ENCODE measurements at regions not wholly inside any gene's neighbourhood (a gene's known extent, or its start where the extent isn't known, plus 50 kb on each side); places are given as distances from the start of the nearest gene placed in this dataset.

DNA sequence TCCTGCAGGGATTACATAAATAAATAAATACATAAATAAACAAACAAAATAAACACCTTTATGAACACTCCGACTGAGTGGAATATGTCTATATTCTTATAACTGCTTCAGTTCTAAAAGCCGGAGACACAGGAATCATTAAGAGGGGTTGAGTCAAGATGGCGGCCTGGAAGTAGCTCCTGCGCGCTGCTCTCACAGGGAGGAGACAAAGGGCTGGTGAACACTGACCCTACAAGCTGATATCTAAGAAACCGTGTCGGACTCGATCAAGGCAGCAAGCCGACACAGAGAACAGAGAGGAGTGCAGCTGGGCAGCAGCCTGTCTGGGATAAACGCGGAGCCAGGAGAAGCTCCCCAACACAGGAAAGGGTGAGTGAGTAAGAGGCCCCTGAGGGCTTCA, 1098.6 kb upstream of the NCAM2 start:
- no peak for DNase-seq (ENCODE audit: low spot score)
- in situ Hi-C loops (cut with MboI; ENCODE audit: low sequenced_read_pairs, unreplicated experiment), result no loop called here

DNA sequence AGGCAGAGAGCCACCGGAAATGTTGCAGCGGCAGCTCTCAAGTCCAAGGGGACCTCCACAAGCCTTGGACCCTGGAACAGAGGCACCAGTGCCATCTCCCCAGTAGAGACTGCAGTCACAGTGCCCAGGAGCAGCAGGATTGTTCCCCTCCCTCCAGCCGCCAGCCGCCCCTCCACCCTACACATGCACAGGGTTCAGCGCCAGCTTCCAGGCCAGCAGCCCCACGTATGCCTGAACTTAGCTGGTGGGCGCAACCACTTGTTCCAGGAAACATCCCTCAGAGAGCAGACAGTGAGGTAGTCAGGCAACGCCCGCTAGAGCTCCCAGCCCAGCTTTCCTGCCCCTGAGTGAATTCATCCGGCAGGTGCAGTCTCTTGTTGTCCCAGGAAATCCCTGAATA, 1098.1 kb upstream of the NCAM2 start:
- in situ Hi-C loops (cut with MboI; ENCODE audit: low sequenced_read_pairs, unreplicated experiment), result no loop called here
- no peak for DNase-seq (ENCODE audit: low spot score)
- no peak for TF ChIP-seq CTCF (IDR thresholded peaks at IDR 0.05; ENCODE audit: borderline replicate concordance, control extremely low read depth, extremely low read depth, insufficient read depth, missing control alignments)

More for the DNA sequence above, 1098.6 kb upstream of the NCAM2 start:
- TF ChIP-seq CTCF (IDR thresholded peaks at IDR 0.05; ENCODE audit: borderline replicate concordance, control extremely low read depth, extremely low read depth, insufficient read depth, missing control alignments), result no peak

GRCh38 chr21:19908390-19908789, 1089.8 kb upstream of the NCAM2 start:
- in situ Hi-C loops (cut with MboI; ENCODE audit: low sequenced_read_pairs, unreplicated experiment), result no loop called here

DNA sequence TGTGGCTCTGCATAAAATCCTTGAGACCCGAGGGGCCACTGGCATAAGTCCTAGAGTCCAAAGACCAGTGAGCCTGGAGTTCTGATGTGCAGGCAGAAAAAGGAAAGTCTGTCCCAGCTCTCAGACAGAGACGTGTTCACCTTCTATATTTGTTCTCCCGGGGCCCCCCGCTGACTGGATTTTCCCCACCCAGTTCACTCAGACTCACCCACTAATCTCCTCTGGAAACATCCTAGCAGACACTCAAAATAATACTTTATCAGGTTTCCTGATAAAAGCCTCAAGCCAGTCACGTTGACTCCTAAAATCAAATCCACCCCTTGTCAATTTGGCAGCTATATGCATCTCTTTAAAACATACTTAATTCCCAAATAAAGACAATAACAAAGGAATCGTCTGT, 1084.2 kb upstream of the NCAM2 start:
- TF ChIP-seq CTCF (IDR thresholded peaks at IDR 0.05; ENCODE audit: borderline replicate concordance, control extremely low read depth, extremely low read depth, insufficient read depth, missing control alignments), result no peak
- in situ Hi-C loops (cut with MboI; ENCODE audit: low sequenced_read_pairs, unreplicated experiment), result no loop called here
- no peak for DNase-seq (ENCODE audit: low spot score)

More at GRCh38 chr21:19908390-19908789, 1089.8 kb upstream of the NCAM2 start:
- TF ChIP-seq CTCF (IDR thresholded peaks at IDR 0.05; ENCODE audit: borderline replicate concordance, control extremely low read depth, extremely low read depth, insufficient read depth, missing control alignments), result no peak
- DNase-seq (ENCODE audit: low spot score), result no peak

GRCh38 chr21:19921211-19921610, 1077.0 kb upstream of the NCAM2 start:
- DNase-seq (ENCODE audit: low spot score), result no peak
- no peak for TF ChIP-seq CTCF (IDR thresholded peaks at IDR 0.05; ENCODE audit: borderline replicate concordance, control extremely low read depth, extremely low read depth, insufficient read depth, missing control alignments)
- in situ Hi-C loops (cut with MboI; ENCODE audit: low sequenced_read_pairs, unreplicated experiment), result no loop called here

DNA sequence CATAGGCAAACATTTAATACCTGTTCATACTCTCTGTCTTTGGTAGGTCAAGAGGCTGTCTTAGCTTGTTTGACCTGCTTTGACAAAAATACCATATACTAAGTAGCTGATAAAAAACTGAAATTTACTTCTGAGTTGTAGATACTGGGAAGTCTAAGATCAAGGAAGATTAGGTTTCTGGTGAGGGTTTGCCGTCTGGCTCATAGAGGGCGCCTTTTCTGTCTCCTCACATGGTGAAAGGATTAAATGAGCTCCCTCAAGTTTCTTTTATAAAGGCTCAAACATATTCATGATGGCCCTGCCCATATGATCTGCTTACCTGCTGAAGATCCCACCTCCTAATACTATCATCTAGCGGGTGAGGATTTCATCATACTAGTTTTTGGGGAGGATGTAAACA, 1076.1 kb upstream of the NCAM2 start:
- no peak for DNase-seq (ENCODE audit: low spot score)
- in situ Hi-C loops (cut with MboI; ENCODE audit: low sequenced_read_pairs, unreplicated experiment), result no loop called here
- no peak for TF ChIP-seq CTCF (IDR thresholded peaks at IDR 0.05; ENCODE audit: borderline replicate concordance, control extremely low read depth, extremely low read depth, insufficient read depth, missing control alignments)

GRCh38 chr21:19935467-19935866, 1062.7 kb upstream of the NCAM2 start:
- no peak for DNase-seq (ENCODE audit: low spot score)
- TF ChIP-seq CTCF (IDR thresholded peaks at IDR 0.05; ENCODE audit: borderline replicate concordance, control extremely low read depth, extremely low read depth, insufficient read depth, missing control alignments), result no peak
- in situ Hi-C loops (cut with MboI; ENCODE audit: low sequenced_read_pairs, unreplicated experiment), result no loop called here
